Memory B cell (primary cell): ENCODE measurements at regions not wholly inside any gene's neighbourhood (a gene's known extent, or its start where the extent isn't known, plus 50 kb on each side); places are given as distances from the start of the nearest gene placed in this dataset.
"Not testable (repeated sequence)": the region's sequence is repeated elsewhere in the genome, so short reads cannot be mapped to it uniquely, and the experiment has no call there.

Experiments used
- ATAC-seq: fragments of 150-1000 bp; cut with Tn5 transposase; 2 replicates; pipeline ENCODE4 v1.10.0; 2021; ENCODE audit warnings: low read depth, mild to moderate bottlenecking, moderate library complexity
- DNase-seq, 2 donors: peaks; one replicate each; pipeline ENCODE4 v3.0.0; 2022; ENCODE audit warnings: low spot score in 2 of 2
- H3K27ac Mint-ChIP-seq: one replicate; pipeline ENCODE4 v1.8.0; 2022; ENCODE audit warnings: mild to moderate bottlenecking, moderate library complexity, mixed read lengths
- H3K27me3 Mint-ChIP-seq: one replicate; pipeline ENCODE4 v1.8.0; 2022; ENCODE audit warnings: mixed read lengths
- H3K36me3 Mint-ChIP-seq: one replicate; pipeline ENCODE4 v1.8.0; 2022; ENCODE audit warnings: mild to moderate bottlenecking, mixed read lengths
- H3K4me1 Mint-ChIP-seq: one replicate; pipeline ENCODE4 v1.8.0; 2022; ENCODE audit warnings: mixed read lengths
- H3K4me3 Mint-ChIP-seq: one replicate; pipeline ENCODE4 v1.8.0; 2022; ENCODE audit warnings: mild to moderate bottlenecking, moderate library complexity, mixed read lengths
- H3K9me3 Mint-ChIP-seq: one replicate; pipeline ENCODE4 v1.8.0; 2022; ENCODE audit warnings: mixed read lengths

DNA sequence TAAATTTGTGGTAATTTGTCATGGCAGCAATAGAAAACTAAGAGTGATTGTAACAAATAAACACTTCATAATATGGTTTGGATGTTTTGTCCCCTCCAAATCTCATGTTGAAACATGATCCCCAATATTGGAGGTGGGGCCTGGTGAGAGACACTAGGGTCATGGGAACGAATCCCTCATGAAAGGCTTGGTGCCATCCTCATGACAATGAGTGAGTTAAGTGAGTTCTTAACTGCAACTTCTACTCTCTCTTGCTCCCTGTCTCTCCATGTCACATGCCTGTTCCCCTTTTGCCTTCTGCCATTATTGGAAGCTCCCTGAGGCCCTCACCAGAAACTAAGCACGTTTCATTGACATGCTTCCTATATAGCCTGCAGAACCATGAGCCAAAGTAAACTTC is 1233.2 kb downstream of the OLFM4 start:
- H3K9me3 Mint-ChIP-seq, result peaks cover 4% of the 10 kb centered on the region
- H3K4me3 Mint-ChIP-seq, result no peak overlapping the region

DNA sequence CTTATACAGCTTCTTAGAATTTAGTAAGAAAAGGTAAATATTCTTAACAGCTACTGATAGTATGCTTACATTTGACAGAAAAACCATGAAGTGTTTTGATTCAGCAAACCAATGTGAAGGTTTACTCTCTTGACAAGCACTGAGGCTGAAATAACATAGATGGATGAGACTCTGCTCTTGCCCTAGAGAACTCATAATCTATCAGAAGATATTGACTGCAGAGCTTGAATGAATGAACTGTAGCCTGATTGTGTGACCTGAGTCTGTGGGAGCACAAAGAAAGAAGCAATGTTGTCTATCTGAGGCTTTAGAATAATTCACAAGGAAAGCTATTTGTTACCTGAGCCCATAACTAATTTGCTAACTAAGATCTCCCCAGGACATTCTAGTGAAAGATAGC is 1235.3 kb downstream of the OLFM4 start:
- Mint-ChIP-seq H3K27me3 (no peaks in the 10 kb centered on the region), H3K27ac (no peak overlapping the region), H3K4me3 (no peak overlapping the region), H3K36me3 (no peaks in the 10 kb centered on the region), H3K9me3 (peaks cover 2% of the 10 kb centered on the region), H3K4me1 (no peaks in the 10 kb centered on the region)
- ATAC-seq (no peak), DNase-seq (no peak)

More for the DNA sequence above, 1233.2 kb downstream of the OLFM4 start:
- Mint-ChIP-seq H3K36me3 (no peaks in the 10 kb centered on the region), H3K27ac (no peak overlapping the region), H3K4me1 (no peaks in the 10 kb centered on the region), H3K27me3 (no peaks in the 10 kb centered on the region)
- no peak for DNase-seq
- ATAC-seq, result no peak

DNA sequence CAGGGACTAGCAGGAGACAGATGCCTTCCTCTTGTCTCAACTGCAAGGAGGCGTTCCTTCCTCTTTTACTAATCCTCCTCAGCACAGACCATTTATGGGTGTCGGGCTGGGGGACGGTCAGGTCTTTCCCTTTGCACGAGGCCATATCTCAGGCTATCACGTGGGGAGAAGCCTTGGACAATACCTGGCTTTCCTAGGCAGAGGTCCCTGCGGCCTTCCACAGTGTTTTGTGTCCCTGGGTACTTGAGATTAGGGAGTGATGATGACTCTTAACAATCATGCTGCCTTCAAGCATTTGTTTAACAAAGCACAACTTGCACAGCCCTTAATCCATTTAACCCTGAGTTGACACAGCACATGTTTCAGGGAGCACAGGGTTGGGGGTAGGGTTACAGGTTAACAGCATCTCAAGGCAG is 1238.6 kb downstream of the OLFM4 start:
- peaks cover 11% of the 10 kb centered on the region for H3K9me3 Mint-ChIP-seq
- H3K27ac Mint-ChIP-seq, DNase-seq, H3K4me3 Mint-ChIP-seq, H3K27me3 Mint-ChIP-seq, H3K4me1 Mint-ChIP-seq, ATAC-seq, H3K36me3 Mint-ChIP-seq: not testable (repeated sequence)

DNA sequence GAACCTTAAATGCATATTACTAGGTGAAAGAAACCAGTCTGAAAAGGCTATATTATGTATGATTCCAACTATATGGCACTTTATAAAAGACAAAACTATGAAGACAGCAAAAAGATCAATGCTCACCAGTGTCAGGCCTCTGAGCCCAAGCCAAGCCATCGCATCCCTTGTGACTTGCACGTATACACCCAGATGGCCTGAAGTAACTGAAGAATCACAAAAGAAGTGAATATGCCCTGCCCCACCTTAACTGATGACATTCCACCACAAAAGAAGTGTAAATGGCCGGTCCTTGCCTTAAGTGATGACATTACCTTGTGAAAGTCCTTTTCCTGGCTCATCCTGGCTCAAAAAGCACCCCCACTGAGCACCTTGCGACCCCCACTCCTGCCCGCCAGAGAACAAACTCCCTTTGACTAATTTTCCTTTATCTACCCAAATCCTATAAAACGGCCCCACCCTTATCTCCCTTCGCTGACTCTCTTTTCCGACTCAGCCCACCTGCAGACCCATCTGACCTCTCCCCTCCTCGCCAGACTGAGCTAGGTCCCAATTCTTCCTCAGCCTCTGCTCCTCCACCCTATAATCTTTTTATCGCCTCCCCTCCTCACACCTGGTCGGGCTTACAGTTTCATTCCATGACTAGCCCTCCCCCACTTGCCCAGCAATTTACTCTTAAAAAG is 1239.5 kb downstream of the OLFM4 start:
- not testable (repeated sequence) for H3K27ac Mint-ChIP-seq, ATAC-seq, H3K4me3 Mint-ChIP-seq, H3K36me3 Mint-ChIP-seq, H3K27me3 Mint-ChIP-seq, H3K9me3 Mint-ChIP-seq, H3K4me1 Mint-ChIP-seq, DNase-seq

DNA sequence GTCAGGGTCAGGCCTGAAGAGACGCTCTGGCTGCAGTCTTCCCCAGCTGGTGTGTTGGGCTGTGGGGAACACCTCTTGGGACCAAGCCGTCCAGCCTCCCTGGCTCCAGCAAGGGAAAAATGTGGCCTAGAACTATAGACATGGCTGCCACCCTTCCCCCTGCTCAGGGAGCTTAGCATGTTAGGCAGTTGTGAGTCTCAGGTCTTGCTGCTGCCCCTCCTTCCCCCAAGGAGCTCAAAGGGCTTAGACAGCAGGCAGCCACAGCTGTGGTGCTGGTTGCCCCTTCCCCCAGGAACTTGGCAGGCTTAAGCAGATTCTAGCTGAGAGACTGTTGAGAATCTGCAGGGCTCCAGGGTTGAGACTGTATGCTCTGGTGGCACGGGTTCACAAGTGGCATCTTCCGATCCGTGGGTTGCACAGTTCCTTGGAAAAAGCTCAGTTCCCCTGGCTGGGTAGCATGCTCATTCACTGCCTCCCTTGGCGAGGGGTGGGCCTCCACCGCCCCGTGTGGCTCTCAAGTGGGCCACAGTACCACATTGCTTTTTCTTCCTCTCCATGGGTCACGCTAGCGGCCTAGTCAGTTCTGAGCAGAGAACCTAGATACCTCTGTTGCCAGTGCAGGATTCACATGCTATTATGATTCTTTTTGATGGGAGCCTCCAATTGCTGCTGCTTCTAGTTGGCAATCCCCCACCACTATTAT is 1258.6 kb downstream of the OLFM4 start:
- H3K27ac Mint-ChIP-seq, result no peak overlapping the region
- ATAC-seq (no peak), DNase-seq (no peak)
- H3K36me3 Mint-ChIP-seq, result no peaks in the 10 kb centered on the region
- H3K27me3 Mint-ChIP-seq, result no peaks in the 10 kb centered on the region
- H3K4me1 Mint-ChIP-seq, result no peaks in the 10 kb centered on the region
- H3K9me3 Mint-ChIP-seq, result peaks cover 12% of the 10 kb centered on the region
- no peak overlapping the region for H3K4me3 Mint-ChIP-seq

DNA sequence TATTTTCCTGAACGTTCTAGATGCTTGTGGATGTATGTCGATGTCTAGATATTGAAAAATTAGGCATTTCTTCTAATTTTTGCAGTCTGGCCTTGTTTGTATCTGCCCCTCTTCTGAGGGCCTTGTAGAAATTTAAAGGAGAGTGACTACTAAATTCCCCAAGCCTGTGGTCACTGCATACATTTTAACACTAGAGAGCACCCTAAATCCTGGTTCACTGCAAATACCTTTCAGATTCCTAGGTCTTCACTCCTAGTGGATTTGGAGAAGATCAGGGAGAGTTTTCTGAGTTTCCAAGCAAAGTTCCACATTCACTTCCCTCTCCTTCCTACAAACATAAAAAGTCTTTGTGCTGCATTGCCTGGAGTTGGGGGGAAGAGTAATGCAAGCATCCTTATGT is 1272.5 kb downstream of the OLFM4 start:
- H3K27me3 Mint-ChIP-seq, result no peaks in the 10 kb centered on the region
- no peak for ATAC-seq
- H3K27ac Mint-ChIP-seq, result no peak overlapping the region
- H3K4me1 Mint-ChIP-seq, result no peaks in the 10 kb centered on the region
- H3K9me3 Mint-ChIP-seq, result peaks cover 12% of the 10 kb centered on the region
- no peaks in the 10 kb centered on the region for H3K36me3 Mint-ChIP-seq
- no peak for DNase-seq
- H3K4me3 Mint-ChIP-seq, result no peak overlapping the region

DNA sequence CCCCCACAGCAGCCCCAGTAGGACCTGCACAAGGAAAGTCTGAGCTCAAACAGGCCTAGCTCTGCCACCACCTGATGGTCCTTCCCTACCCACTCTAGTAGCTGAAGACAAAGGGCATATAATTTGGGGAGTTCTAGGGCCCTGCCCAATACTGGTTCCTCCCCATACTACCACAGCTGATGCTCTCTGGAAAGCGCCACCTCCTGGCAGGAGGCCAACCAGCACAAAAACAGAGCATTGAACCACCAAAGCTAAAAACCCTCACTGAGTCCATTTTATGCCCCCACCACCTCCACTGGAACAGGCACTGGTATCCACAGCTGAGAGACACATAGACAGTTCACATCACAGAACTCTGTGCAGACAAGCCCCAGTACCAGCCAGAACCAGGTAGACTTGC is 1276.8 kb downstream of the OLFM4 start:
- DNase-seq (no peak), ATAC-seq (no peak)
- no peak overlapping the region for H3K27ac Mint-ChIP-seq
- no peaks in the 10 kb centered on the region for H3K27me3 Mint-ChIP-seq
- H3K4me1 Mint-ChIP-seq, result no peaks in the 10 kb centered on the region
- no peaks in the 10 kb centered on the region for H3K36me3 Mint-ChIP-seq
- no peak overlapping the region for H3K4me3 Mint-ChIP-seq
- H3K9me3 Mint-ChIP-seq, result peaks cover 10% of the 10 kb centered on the region

DNA sequence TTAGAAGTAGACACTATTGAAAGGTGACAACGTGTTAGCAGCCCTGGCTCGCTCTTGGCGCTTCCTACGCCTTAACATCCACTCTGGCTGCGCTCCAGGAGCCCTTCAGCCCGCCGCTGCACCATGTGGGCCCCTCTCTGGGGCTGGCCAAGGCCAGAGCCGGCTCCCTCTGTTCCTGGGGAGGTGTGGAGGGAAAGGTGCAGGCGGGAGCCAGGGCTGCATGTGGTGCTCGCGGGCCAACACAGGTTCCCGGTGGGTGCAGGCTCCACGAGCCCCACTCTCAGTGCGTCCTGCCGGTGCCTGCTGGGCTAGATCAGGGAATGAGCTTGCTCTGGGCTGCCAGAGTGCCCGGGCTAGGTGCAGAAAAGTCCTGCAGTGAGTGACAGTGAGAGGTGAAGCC is 1284.3 kb downstream of the OLFM4 start:
- H3K4me3 Mint-ChIP-seq, result no peak overlapping the region
- H3K27ac Mint-ChIP-seq, result no peak overlapping the region
- no peaks in the 10 kb centered on the region for H3K4me1 Mint-ChIP-seq
- ATAC-seq (no peak), DNase-seq (no peak)
- H3K9me3 Mint-ChIP-seq, result peaks cover 2% of the 10 kb centered on the region
- no peaks in the 10 kb centered on the region for H3K27me3 Mint-ChIP-seq
- H3K36me3 Mint-ChIP-seq, result no peaks in the 10 kb centered on the region

DNA sequence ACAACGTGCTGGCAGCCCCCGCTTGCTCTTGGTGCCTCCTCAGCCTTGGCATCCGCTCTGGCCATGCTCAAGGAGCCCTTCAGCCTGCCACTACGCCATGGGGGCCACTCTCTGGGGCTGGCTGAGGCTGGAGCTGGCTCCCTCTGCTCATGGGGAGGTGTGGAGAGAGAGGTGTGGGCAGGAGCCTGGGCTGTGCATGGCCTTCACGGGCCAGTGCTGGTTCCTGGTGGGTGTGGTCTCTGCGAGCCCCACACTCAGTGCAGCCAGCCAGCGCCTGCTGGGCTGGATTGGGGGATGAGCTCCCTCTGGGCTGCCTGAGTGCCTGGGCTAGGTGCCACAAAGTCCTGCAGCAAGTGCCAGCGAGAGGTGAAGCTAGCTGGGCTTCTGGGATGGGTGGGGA is 1289.1 kb downstream of the OLFM4 start:
- Mint-ChIP-seq H3K4me1 (no peaks in the 10 kb centered on the region), H3K9me3 (no peaks in the 10 kb centered on the region), H3K27ac (no peak overlapping the region), H3K27me3 (no peaks in the 10 kb centered on the region), H3K4me3 (no peak overlapping the region), H3K36me3 (no peaks in the 10 kb centered on the region)
- ATAC-seq (no peak), DNase-seq (no peak)

DNA sequence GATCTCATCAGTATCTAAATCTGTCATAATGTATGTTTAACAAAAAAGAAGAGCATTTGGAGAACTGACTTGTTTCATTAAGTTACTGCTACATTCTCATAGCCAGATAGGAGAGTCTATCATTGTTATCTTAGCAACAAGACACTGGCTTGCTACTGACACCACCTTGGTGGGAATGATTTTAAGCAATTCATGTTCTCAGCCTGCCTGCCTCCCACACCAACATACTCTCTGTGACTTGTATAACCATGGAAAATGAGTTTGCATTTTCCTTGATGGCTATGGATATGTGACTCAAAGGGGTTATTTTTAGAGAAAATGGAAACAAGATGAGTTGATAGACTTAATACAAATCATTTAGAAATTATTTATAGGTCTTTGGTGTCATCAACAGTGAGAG is 1308.9 kb downstream of the OLFM4 start:
- peaks cover 3% of the 10 kb centered on the region for H3K9me3 Mint-ChIP-seq
- no peaks in the 10 kb centered on the region for H3K27me3 Mint-ChIP-seq
- no peak for DNase-seq
- no peaks in the 10 kb centered on the region for H3K36me3 Mint-ChIP-seq
- H3K4me3 Mint-ChIP-seq, result no peak overlapping the region
- no peak overlapping the region for H3K27ac Mint-ChIP-seq
- no peaks in the 10 kb centered on the region for H3K4me1 Mint-ChIP-seq
- no peak for ATAC-seq

DNA sequence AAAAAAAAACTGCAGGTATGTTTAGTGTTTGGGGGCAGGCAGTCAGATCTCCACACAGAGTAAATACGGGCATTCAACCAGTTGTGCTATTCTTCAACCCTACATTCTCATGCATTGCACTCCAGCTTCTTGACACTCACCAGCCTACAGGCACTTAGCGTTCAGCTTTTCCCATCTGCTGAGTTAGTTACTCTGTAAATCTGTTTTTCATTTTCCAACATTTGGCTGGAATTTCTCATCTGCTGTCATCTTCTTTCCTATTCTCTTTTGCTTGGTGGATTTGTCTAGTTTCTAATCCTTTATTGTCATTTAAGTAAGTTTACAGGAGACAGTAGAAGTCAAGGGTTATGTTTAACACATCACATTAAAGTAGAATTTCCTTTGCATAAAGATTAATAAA is 1318.9 kb downstream of the OLFM4 start:
- Mint-ChIP-seq H3K27ac (no peak overlapping the region), H3K4me3 (no peak overlapping the region), H3K36me3 (no peaks in the 10 kb centered on the region), H3K9me3 (no peaks in the 10 kb centered on the region), H3K27me3 (no peaks in the 10 kb centered on the region), H3K4me1 (no peaks in the 10 kb centered on the region)
- ATAC-seq, result no peak
- no peak for DNase-seq

DNA sequence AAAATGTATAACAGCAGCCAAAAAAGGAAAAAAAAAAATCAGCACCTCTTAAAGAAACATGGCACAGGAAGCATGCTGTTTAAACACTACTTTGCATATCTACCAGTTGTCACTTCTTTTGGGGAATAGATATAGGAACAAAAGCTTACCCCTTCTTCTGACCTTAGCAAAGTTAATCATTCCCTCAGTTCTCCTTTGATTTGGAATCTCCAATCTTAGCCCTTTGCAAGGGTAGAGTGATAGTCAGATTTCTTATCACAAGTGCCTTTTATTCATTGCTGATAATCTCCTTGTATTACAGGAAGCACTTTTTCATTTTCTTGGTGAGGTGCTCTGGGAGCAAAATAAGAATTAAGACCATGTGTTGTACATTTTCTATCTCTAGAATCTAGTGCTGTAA is 1327.6 kb downstream of the OLFM4 start:
- no peak overlapping the region for H3K27ac Mint-ChIP-seq
- DNase-seq (no peak), ATAC-seq (no peak)
- no peaks in the 10 kb centered on the region for H3K36me3 Mint-ChIP-seq
- H3K9me3 Mint-ChIP-seq, result no peaks in the 10 kb centered on the region
- no peaks in the 10 kb centered on the region for H3K27me3 Mint-ChIP-seq
- no peaks in the 10 kb centered on the region for H3K4me1 Mint-ChIP-seq
- no peak overlapping the region for H3K4me3 Mint-ChIP-seq

DNA sequence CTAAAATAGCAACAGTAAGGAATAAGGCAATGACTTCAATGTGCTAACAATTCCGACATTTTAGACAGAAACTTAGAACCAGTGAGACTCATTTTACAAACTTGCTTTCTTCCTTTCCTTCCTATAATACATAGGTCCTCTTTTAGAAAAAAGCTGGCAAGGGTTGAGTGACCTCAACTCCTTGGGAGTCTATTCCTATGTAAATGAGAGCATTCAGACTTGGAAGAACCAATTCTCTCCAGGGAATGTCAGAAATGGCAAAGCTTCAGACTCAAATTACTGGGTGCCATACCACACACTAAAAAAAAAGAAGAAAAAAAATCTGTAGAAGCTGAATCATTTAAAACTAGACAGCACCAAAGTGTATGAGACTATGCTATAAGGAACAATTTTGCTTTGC is 1328.2 kb downstream of the OLFM4 start:
- H3K27me3 Mint-ChIP-seq, result no peaks in the 10 kb centered on the region
- DNase-seq (no peak), ATAC-seq (no peak)
- no peaks in the 10 kb centered on the region for H3K4me1 Mint-ChIP-seq
- H3K27ac Mint-ChIP-seq, result no peak overlapping the region
- no peaks in the 10 kb centered on the region for H3K36me3 Mint-ChIP-seq
- no peaks in the 10 kb centered on the region for H3K9me3 Mint-ChIP-seq
- no peak overlapping the region for H3K4me3 Mint-ChIP-seq

DNA sequence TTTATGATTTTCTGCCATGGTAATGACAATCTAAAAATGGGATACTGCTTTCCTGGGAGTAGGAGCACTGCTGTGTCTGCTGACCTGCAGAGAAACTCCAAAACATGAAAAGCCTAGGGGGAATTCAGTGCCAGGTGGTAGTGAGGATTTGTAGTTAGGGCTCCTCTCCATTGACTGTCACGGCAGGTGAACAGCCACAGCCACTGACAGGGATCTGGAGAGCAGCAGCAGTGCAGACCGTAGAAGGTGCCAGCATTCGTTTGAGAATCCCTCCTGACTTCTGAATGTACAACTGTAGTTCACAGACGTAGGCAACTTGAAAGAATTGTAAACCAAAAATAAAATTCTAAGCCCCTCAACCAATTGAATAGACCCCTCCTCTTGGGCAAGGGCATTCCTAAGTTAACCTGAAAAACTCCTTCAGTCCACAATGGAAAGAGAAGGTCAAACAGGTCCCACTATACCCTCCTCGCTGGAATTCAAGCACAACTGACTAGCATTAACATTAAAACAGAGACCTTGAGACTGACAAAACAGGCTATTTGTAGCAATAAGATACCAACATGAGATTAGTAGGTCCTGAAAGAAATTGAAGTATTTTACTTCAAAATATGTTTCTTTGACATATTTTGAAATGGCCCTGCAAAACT is 1328.8 kb downstream of the OLFM4 start:
- H3K9me3 Mint-ChIP-seq, result no peaks in the 10 kb centered on the region
- no peaks in the 10 kb centered on the region for H3K36me3 Mint-ChIP-seq
- no peak overlapping the region for H3K4me3 Mint-ChIP-seq
- H3K27ac Mint-ChIP-seq, result no peak overlapping the region
- H3K27me3 Mint-ChIP-seq, result no peaks in the 10 kb centered on the region
- ATAC-seq, result no peak
- no peaks in the 10 kb centered on the region for H3K4me1 Mint-ChIP-seq
- no peak for DNase-seq
